CD4-positive, alpha-beta memory T cell (primary cell): ENCODE measurements at regions not wholly inside any gene's neighbourhood (a gene's known extent, or its start where the extent isn't known, plus 50 kb on each side); places are given as distances from the start of the nearest gene placed in this dataset.
A peak's percentile ranks its signal among the peaks of the same experiment; 100 is the strongest.

ENCODE experiments used
- CTCF ChIA-PET: fragments of 350-600 bp; sonication (Branson Sonifier 250); formaldehyde crosslinking; loops from one replicate; lab custom pipeline; 2021; ENCODE audit warnings: inconsistent platforms; ENCODE audit not compliant: partially characterized antibody; lab: Charles Lee
- POLR2A ChIA-PET: fragments of 350-600 bp; sonication (Branson Sonifier 250); formaldehyde crosslinking; loops from one replicate; lab custom pipeline; 2021; ENCODE audit not compliant: partially characterized antibody; lab: Charles Lee
- DNase-seq, 5 donors: peaks; one replicate each; pipeline versions ENCODE4 v3.0.0 to v3.0.0-alpha.2; 2020 to 2022; ENCODE audit warnings: mixed read lengths in 1 of 5
- H3K27ac ChIP-seq: one replicate; pipeline ENCODE4 v1.7.0; 2013; ENCODE audit warnings: low read depth, low read length
- H3K27me3 ChIP-seq: 2 replicates; pipeline ENCODE4 v1.7.0; 2013; ENCODE audit warnings: mild to moderate bottlenecking, low read length, moderate library complexity; ENCODE audit not compliant: insufficient read depth
- H3K36me3 ChIP-seq: 2 replicates; pipeline ENCODE4 v1.7.0; 2013; ENCODE audit warnings: mild to moderate bottlenecking, low read length, moderate library complexity; ENCODE audit not compliant: insufficient read depth
- H3K4me1 ChIP-seq: 2 replicates; pipeline ENCODE4 v1.7.0; 2013; ENCODE audit warnings: mild to moderate bottlenecking, low read length, moderate library complexity; ENCODE audit not compliant: insufficient read depth
- H3K4me3 ChIP-seq, 2 donors: one replicate each; pipeline ENCODE4 v1.7.0; 2013; ENCODE audit warnings: low read length in 2 of 2, mild to moderate bottlenecking in 1 of 2
- H3K9me3 ChIP-seq, 2 donors: one replicate each; pipeline ENCODE4 v1.7.0; 2013; ENCODE audit warnings: low read length in 2 of 2, control low read depth in 1 of 2; ENCODE audit not compliant: control insufficient read depth in 1 of 2
- H3K27ac Mint-ChIP-seq, 7 donors: one replicate each; pipeline ENCODE4 v1.8.0; 2020 to 2021; ENCODE audit warnings: mixed read lengths in 7 of 7, mild to moderate bottlenecking in 6 of 7, inconsistent platforms in 3 of 7, moderate library complexity in 3 of 7
- H3K27me3 Mint-ChIP-seq, 2 donors: one replicate each; pipeline ENCODE4 v1.8.0; 2020 to 2021; ENCODE audit warnings: mixed read lengths in 2 of 2
- H3K36me3 Mint-ChIP-seq, 2 donors: one replicate each; pipeline ENCODE4 v1.8.0; 2020 to 2021; ENCODE audit warnings: mixed read lengths in 2 of 2, inconsistent platforms in 1 of 2, mild to moderate bottlenecking in 1 of 2
- H3K4me1 Mint-ChIP-seq, 4 donors: one replicate each; pipeline ENCODE4 v1.8.0; 2020 to 2021; ENCODE audit warnings: mixed read lengths in 4 of 4, mild to moderate bottlenecking in 1 of 4
- H3K4me3 Mint-ChIP-seq, 8 donors: one replicate each; pipeline ENCODE4 v1.8.0; 2020 to 2021; ENCODE audit warnings: mixed read lengths in 8 of 8, mild to moderate bottlenecking in 7 of 8, moderate library complexity in 6 of 8, inconsistent platforms in 3 of 8
- H3K9me3 Mint-ChIP-seq, 8 donors: one replicate each; pipeline ENCODE4 v1.8.0; 2020 to 2021; ENCODE audit warnings: mixed read lengths in 8 of 8, mild to moderate bottlenecking in 5 of 8, inconsistent platforms in 3 of 8, moderate library complexity in 1 of 8
- intact Hi-C: fragments of 100-400 bp; cut with micrococcal nuclease; formaldehyde crosslinking; loops from one replicate; pipeline ENCODE4 v1.15.1; 2023

DNA sequence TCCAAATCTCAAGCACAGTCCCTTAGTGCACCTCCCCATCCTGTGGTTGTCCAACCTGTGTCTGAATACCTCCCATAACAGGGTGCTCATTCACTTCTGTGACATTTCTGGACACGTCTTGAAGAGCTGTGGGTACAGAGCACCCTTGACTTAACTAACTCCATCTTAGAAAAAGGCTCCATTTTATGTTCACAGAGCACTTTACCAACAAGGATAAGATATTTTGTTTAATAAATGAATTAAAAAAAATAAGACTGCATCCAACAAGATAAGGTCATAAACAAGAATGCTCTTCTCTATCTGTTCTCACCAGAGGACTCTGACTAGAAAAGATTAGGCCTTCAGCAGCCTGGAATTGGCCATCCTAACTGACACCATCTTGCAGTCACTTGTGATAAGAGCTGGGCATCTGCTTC is 335.2 kb upstream of the ZNF32 start:
- Mint-ChIP-seq H3K4me3 (no peak overlapping the region), H3K9me3 (peaks cover 0 to 3% (median 0%) of the 10 kb centered on the region in 8 donors), H3K36me3 (no peaks in the 10 kb centered on the region), H3K4me1 (peaks cover 9 to 15% (median 10%) of the 10 kb centered on the region in 4 donors), H3K27me3 (peaks cover 1 to 6% of the 10 kb centered on the region in 2 donors), H3K27ac (no peak overlapping the region)
- no peak for DNase-seq
- no peak overlapping the region for H3K27ac ChIP-seq
- POLR2A ChIA-PET = no interaction called here
- intact Hi-C loops = no loop called here
- no peaks in the 10 kb centered on the region for H3K27me3 ChIP-seq
- no peak overlapping the region for H3K4me3 ChIP-seq
- no peaks in the 10 kb centered on the region for H3K9me3 ChIP-seq
- peaks cover 8% of the 10 kb centered on the region for H3K4me1 ChIP-seq
- CTCF ChIA-PET = no interaction called here
- no peaks in the 10 kb centered on the region for H3K36me3 ChIP-seq

DNA sequence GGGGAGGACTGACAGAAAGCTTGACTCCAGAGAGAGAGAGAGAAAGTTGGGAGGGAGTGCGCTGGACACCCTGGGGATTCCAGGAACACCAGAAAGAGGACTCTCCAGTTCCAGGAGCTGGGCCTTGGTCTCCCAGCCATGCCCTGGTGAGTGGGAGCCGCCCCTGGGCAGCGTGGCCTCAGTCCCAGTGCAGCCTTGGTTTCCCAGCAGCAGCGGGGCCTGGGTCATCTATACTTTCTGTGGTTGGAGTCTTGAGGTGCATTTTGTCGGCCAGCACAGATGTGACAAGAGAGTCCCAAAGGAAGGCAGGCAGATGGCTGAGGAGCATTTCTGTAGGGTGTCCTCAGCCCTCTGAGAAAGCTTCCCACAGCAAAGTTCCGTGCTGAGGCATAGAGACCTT is 334.7 kb upstream of the ZNF32 start:
- CTCF ChIA-PET = no interaction called here

DNA sequence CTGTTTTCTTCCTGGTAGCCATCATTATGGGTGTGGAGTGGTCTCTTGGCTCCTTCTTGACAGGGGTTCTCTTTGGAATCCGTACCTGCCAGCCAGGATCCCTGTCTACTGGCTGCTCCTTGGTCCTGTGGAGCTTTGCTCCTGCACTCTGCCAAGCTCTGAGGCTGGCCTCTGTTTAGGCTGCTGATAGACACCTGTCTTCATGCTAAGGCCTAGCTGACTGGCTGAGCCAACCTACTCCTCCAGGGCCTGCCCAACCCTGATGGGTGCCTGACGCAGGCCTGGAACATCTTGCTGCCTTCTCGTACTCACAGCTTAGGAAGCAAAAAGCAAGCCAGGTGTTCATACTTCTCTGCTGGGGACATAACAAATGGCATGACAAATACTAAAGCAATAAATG is 333.6 kb upstream of the ZNF32 start:
- Histone ChIP-seq H3K27ac (no peak overlapping the region), H3K4me1 (peaks cover 8% of the 10 kb centered on the region), H3K9me3 (no peaks in the 10 kb centered on the region), H3K36me3 (no peaks in the 10 kb centered on the region), H3K27me3 (no peaks in the 10 kb centered on the region), H3K4me3 (no peak overlapping the region)
- H3K4me1 Mint-ChIP-seq = peaks cover 9 to 15% (median 12%) of the 10 kb centered on the region in 4 donors
- H3K9me3 Mint-ChIP-seq = no peaks in the 10 kb centered on the region
- peaks cover 0 to 4% of the 10 kb centered on the region in 2 donors for H3K27me3 Mint-ChIP-seq
- no peak for DNase-seq
- H3K4me3 Mint-ChIP-seq = no peak overlapping the region
- intact Hi-C loops = no loop called here
- no peaks in the 10 kb centered on the region for H3K36me3 Mint-ChIP-seq
- CTCF ChIA-PET = no interaction called here
- no peak overlapping the region for H3K27ac Mint-ChIP-seq
- POLR2A ChIA-PET = no interaction called here

More for the DNA sequence above, 334.7 kb upstream of the ZNF32 start:
- H3K27me3 Mint-ChIP-seq = peaks cover 0 to 4% of the 10 kb centered on the region in 2 donors
- H3K4me1 Mint-ChIP-seq = peaks cover 9 to 15% (median 10%) of the 10 kb centered on the region in 4 donors
- H3K4me3 Mint-ChIP-seq = no peak overlapping the region
- no peak for DNase-seq
- intact Hi-C loops = no loop called here
- H3K36me3 Mint-ChIP-seq = no peaks in the 10 kb centered on the region
- Histone ChIP-seq H3K27ac (no peak overlapping the region), H3K4me1 (peaks cover 8% of the 10 kb centered on the region), H3K36me3 (no peaks in the 10 kb centered on the region), H3K4me3 (no peak overlapping the region), H3K9me3 (no peaks in the 10 kb centered on the region), H3K27me3 (no peaks in the 10 kb centered on the region)
- H3K27ac Mint-ChIP-seq = no peak overlapping the region
- no peaks in the 10 kb centered on the region for H3K9me3 Mint-ChIP-seq
- POLR2A ChIA-PET = no interaction called here

DNA sequence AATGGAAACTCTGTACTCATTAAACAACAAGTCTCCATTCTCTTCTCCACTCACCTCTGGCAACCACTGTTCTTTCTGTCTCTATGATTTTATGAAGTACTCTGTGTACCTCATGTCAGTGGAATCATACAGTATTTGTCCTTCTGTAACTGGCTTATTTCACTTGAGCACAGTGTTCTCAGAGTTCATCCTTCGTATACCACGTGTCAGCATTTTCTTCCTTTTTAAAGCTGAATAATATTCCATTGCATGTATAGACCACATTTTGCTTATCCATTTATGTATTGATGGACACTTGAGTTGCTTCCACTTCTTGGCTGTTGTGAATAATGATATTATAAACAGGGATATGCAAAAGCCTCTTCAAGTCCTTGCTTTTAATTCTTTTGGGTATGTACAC is 333.0 kb upstream of the ZNF32 start:
- Histone ChIP-seq H3K27me3 (no peaks in the 10 kb centered on the region), H3K27ac (no peak overlapping the region), H3K9me3 (no peaks in the 10 kb centered on the region), H3K4me3 (no peak overlapping the region), H3K36me3 (no peaks in the 10 kb centered on the region), H3K4me1 (peaks cover 8% of the 10 kb centered on the region)
- H3K9me3 Mint-ChIP-seq = no peaks in the 10 kb centered on the region
- H3K4me3 Mint-ChIP-seq = no peak overlapping the region
- H3K27ac Mint-ChIP-seq = peak overlapping the region in 2 of 7 donors; percentile 19 to 56
- intact Hi-C loops = no loop called here
- H3K27me3 Mint-ChIP-seq = peaks cover 0 to 3% of the 10 kb centered on the region in 2 donors
- DNase-seq = no peak
- H3K36me3 Mint-ChIP-seq = no peaks in the 10 kb centered on the region
- peaks cover 9 to 15% (median 12%) of the 10 kb centered on the region in 4 donors for H3K4me1 Mint-ChIP-seq
- ChIA-PET CTCF (no interaction called here), POLR2A (no interaction called here)

DNA sequence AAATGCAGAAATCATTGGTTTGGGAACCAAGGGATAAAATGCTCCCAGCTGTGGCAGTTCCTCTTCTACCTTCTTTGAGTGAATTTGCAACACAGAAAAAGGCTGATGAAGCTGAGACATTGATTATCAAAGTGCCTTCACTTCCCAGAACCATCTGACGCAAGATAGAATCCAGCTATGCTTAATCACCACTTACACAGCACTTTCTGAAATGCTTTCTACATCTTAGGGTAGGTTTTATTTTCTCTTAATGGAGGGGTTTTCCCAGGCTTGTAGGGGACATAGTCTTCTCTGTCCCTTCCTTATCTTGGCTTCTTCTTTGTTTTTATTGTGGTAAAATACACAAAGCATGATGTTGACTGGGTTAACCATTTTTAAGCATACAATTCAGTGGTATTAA is 332.6 kb upstream of the ZNF32 start:
- Histone ChIP-seq H3K27ac (no peak overlapping the region), H3K4me1 (peaks cover 8% of the 10 kb centered on the region), H3K9me3 (no peaks in the 10 kb centered on the region), H3K27me3 (no peaks in the 10 kb centered on the region), H3K36me3 (no peaks in the 10 kb centered on the region), H3K4me3 (no peak overlapping the region)
- H3K9me3 Mint-ChIP-seq = no peaks in the 10 kb centered on the region
- no peaks in the 10 kb centered on the region for H3K36me3 Mint-ChIP-seq
- peaks cover 9 to 15% (median 12%) of the 10 kb centered on the region in 4 donors for H3K4me1 Mint-ChIP-seq
- intact Hi-C loops = no loop called here
- ChIA-PET POLR2A (no interaction called here), CTCF (no interaction called here)
- peaks cover 0 to 3% of the 10 kb centered on the region in 2 donors for H3K27me3 Mint-ChIP-seq
- H3K4me3 Mint-ChIP-seq = no peak overlapping the region
- no peak for DNase-seq
- peak overlapping the region in 1 of 7 donors; percentile 19 for H3K27ac Mint-ChIP-seq

DNA sequence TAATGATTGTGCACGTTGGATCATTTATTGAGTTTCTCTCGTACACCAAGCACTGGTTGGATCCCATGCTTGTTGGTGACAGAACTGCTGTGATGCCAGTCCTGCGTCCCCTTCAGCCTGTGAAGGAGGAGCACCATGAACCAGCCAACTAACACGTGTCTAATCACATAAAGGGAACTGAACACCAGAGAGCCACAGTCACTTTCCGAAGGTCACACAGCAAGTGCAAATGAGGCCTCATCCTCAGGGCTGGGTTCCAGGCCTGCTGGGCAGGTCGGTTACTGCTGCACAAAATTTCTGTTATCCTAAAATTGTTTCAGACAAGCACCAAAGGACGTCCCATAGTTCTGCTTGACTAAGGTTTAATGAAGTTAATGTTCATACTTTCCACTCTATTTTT is 332.0 kb upstream of the ZNF32 start:
- Mint-ChIP-seq H3K27ac (no peak overlapping the region), H3K36me3 (no peaks in the 10 kb centered on the region), H3K27me3 (peaks cover 0 to 3% of the 10 kb centered on the region in 2 donors), H3K4me3 (no peak overlapping the region), H3K4me1 (peaks cover 9 to 15% (median 12%) of the 10 kb centered on the region in 4 donors), H3K9me3 (no peaks in the 10 kb centered on the region)
- Histone ChIP-seq H3K4me3 (no peak overlapping the region), H3K36me3 (no peaks in the 10 kb centered on the region), H3K27me3 (no peaks in the 10 kb centered on the region), H3K4me1 (peaks cover 8% of the 10 kb centered on the region), H3K9me3 (no peaks in the 10 kb centered on the region), H3K27ac (no peak overlapping the region)
- intact Hi-C loops = no loop called here
- no peak for DNase-seq
- CTCF ChIA-PET = no interaction called here
- POLR2A ChIA-PET = no interaction called here

DNA sequence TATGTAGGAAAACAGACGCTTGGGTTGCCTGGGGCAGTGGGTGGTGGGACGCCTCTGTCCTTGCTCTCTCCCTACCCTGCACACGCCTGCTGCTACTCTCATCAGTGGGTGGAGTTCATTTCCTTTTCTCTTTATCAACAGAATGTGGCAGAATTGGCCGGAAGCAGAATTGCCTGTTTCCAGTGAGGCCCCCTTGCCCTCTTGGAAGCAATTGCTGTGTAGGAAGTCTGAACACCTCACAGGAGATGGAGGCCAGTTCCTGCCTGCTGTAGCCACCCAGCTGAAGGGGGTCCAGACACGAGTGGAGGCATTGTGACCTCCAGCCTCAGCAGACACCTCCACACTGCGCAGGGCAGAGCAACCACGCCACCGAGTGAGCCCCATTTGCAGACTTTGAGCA is 331.6 kb upstream of the ZNF32 start:
- H3K4me1 Mint-ChIP-seq = peaks cover 9 to 15% (median 12%) of the 10 kb centered on the region in 4 donors
- Histone ChIP-seq H3K4me1 (peaks cover 8% of the 10 kb centered on the region), H3K27ac (no peak overlapping the region)

DNA sequence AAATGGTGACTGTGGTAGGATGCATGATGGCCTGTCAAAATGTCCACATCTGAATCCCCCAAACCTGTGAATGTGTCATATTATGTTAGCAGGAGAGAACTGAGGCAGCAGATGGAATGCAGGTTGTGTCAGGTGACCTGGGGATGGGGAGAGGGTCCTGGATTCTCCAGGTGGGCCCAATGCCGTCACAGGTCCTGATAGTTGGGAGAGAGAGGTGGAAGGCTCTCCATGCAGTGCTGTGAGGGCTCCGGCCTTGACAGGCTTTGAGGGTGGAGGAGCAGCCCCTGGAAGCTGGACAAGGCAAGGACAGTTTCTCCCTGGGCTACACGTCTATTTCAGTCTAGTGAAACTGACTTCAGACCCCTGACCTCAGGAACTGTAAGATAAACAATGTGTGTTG is 330.9 kb upstream of the ZNF32 start:
- Histone ChIP-seq H3K4me3 (no peak overlapping the region), H3K36me3 (no peaks in the 10 kb centered on the region), H3K27ac (no peak overlapping the region), H3K27me3 (no peaks in the 10 kb centered on the region), H3K9me3 (no peaks in the 10 kb centered on the region), H3K4me1 (peaks cover 8% of the 10 kb centered on the region)
- DNase-seq = no peak
- ChIA-PET POLR2A (no interaction called here), CTCF (no interaction called here)
- Mint-ChIP-seq H3K36me3 (no peaks in the 10 kb centered on the region), H3K4me3 (no peak overlapping the region), H3K27ac (no peak overlapping the region), H3K4me1 (peaks cover 9 to 15% (median 12%) of the 10 kb centered on the region in 4 donors), H3K9me3 (no peaks in the 10 kb centered on the region), H3K27me3 (peaks cover 0 to 3% of the 10 kb centered on the region in 2 donors)
- intact Hi-C loops = no loop called here

More for the DNA sequence above, 331.6 kb upstream of the ZNF32 start:
- H3K9me3 Mint-ChIP-seq = no peaks in the 10 kb centered on the region
- ChIA-PET POLR2A (no interaction called here), CTCF (no interaction called here)
- Histone ChIP-seq H3K27me3 (no peaks in the 10 kb centered on the region), H3K4me3 (no peak overlapping the region), H3K9me3 (no peaks in the 10 kb centered on the region), H3K36me3 (no peaks in the 10 kb centered on the region)
- intact Hi-C loops = no loop called here
- DNase-seq = no peak
- H3K36me3 Mint-ChIP-seq = no peaks in the 10 kb centered on the region
- H3K27me3 Mint-ChIP-seq = peaks cover 0 to 3% of the 10 kb centered on the region in 2 donors
- no peak overlapping the region for H3K4me3 Mint-ChIP-seq
- H3K27ac Mint-ChIP-seq = peak overlapping the region in 1 of 7 donors; percentile 80
